OCI-M2 (cell line): ENCODE measurements at regions not wholly inside any gene's neighbourhood (a gene's known extent, or its start where the extent isn't known, plus 50 kb on each side); places are given as distances from the start of the nearest gene placed in this dataset.

Experiments
- DNase-seq: peaks from one replicate; lab custom pipeline; 2025; ENCODE audit not compliant: unreplicated experiment; lab: John Stamatoyannopoulos, UW

DNA sequence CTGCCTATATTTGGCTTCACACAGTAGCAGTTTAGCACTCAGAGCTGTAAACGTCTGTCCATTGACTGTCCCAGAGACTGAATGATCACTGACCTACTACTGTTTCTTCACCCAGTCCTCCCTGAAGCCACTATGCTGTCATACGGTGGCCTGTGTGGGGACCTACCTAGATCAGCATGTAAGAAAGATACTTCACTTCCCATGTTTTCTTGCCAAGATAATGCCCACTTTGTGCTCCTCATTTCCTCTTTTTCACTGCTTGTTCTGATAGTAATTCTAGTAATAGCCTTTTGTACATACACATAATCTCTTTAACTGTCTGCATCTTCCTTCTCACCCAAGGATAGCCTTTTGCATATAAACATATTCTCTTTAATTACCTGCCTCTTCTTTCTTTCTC is 109.9 kb upstream of the TIAM2 start:
- no peak for DNase-seq

DNA sequence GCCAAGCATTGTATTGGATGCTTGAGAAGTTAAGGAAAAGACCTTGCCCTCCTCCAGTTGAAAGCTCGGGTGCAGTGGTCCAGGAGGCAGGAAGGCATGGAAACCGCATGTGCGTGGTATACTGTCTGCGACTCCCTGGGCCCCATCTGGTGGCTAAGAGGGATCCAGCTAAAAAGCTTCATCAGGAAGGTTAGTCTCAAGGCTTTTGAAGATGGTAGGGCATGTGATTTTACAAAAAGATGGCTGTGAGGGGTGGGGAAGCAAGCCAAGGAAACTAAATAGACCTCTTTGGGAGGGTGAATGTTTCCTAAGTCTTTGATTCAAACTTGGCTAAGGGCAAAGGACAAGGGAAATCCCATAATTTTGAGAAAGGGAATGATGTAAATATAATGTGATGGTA is 109.1 kb upstream of the TIAM2 start:
- DNase-seq, result no peak

DNA sequence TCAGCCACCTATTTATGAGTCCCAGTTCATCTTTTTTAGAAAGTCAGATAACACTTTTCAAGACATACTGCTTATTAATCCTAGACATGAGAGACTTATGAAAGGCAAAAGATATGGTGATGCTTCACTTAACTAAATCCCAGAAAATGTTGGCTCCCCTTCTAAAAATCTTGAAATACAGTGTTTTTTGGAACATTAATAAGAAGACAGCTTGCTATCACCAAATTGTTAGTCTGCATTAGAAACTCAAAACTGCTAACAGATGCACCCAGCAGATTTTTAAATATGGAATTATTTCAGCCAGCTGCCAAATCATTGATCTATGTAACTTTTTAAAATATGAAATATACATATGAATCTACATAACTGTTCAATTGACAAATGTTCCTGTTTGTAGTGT is 108.6 kb upstream of the TIAM2 start:
- DNase-seq, result no peak

DNA sequence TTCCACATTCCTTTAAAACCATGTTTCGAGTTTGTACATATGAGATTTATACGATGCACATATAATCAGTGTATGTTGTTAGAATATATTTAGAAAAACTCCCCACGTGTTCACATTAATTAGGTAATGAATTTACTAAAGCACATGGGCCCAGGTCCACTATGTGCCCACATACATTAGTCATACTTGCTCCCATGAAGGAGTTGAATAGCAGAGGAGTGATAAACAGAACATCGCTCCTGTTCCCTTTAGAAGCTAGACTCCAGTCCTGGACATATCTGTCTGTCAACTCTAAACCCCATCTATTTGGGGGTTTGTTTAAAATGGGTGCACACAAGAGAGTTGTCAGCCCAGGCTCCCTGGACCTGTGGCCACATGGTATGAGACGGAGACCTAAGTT is 108.1 kb upstream of the TIAM2 start:
- DNase-seq, result no peak

DNA sequence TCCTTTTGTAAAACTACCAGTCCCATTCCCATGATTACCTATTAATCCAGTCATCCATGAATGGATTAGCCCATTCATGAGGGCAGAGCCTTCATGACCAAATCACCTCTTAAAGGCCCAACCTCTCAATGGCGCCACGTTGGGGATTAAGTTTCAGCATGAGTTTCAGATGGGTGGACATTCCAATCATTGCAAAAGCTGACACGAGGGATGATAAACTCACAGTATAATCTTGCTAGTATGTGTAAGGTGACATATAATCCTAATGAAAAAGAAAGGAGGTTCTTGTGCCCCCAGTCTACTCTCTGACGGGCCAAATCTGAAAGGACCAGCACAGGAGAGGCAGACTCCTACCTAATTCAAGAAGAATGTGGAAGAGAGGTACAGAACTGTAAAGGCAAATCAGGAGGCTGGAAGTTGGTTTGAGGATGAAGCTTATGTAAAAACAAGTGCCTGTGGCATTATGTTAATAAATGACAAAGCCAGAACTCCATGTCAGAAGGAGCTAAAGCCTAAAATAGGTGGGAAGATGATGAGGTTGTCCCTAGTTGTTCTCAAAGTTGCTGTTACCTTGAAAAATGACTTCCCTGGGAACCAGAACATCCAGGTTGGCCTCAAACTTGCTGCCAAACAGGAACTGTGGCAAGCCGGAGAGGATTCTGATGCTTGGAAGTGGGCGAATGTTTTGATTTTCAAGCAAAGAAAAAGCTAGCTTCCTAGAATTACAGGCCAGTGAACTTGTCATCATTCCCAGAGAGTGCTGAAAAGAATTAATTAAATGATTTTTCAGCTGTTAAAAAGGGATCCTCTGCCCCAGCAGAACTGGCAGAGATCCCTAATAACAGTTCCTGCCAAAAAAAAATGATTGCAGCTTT is 106.5 kb upstream of the TIAM2 start:
- DNase-seq, result no peak

DNA sequence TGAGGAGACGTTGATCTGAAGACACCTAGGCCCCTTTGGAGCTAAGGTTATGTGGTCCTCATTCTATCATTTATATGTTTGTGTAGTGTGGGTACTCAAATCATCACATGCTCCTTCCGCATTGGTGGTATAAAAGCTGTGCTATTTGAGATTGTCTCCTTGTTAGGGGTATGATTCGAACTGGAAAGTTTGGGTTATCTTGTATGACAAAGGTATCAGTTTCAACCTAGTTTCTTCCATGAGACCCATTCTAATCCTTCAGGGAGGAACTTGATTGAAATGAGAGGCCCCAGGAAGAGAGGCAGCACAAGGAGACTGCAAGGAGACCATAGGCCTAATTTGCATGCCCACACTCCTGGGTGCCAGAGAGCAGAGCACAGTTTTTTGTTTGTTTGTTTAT is 104.2 kb upstream of the TIAM2 start:
- DNase-seq, result no peak

DNA sequence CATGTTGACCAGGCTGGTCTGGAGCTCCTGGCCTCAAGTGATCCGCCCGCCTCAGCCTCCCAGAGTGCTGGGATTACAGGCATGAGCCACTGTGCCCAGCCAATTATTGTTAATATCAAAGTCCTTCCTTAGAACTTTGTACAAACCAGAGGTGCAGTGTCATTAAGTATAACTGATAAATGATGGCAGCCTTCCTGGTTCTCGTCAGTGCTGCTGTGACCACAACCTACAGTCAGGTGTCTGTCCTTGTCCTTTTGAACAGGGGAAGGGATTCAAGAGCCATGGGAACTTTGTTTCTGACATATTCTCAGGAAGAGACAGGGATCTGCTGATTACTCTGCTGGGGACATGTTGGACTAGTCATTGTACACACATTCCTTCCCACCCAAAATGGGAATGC is 103.2 kb upstream of the TIAM2 start:
- no peak for DNase-seq

DNA sequence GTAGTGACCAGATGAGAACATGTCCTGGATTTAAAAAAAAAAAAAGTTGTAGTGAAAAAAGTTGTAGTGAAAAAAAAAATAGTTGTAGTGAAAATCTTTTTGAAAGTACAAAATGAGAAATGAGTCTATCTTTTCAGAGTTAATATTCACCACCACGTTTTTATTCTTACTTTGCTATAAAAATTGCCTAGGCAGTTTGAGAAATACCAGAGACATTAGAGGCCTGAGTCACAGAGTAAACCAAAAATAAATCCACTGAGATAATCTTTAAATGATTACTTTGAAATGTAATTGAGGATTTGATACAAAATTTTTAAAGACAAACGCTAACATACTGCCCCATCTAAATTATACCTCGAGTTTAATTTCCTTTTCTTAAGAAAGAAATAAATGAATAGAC is 101.2 kb upstream of the TIAM2 start:
- no peak for DNase-seq

DNA sequence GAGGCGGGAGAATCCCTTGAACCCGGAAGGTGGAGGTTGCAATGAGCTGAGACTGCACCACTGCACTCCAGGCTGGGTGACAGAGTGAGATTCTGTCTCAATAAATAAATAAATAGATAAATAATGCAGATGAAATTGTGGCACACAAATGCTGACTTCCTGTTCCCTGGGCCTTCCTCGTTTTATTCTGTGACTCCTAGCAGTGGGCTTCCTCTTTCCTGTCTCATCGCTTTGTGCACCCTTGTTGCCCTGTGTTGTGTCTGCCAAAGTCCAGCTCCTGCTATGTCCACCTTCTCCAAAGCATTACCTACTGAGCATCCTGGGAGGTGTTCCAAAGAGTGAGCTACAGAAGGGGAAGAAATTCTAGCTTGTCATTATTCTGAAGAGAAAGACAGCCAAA is 100.2 kb upstream of the TIAM2 start:
- no peak for DNase-seq

DNA sequence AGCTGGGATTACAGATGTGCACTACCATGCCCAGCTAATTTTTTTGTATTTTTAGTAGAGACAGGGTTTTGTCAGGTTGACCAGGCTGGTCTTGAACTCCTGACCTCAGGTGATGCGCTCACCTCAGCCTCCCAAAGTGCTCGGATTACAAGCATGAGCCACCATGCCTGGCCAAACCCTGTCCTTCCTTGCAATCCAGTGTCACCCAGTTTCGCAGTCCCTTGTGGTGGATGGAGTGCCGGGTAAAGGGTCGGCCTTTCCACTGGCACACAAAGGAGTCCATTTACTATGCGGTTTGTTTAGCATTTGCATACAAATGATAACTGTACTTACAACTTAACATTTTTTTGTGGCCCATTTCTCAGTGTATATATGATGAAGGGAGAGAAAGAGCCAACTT is 99.3 kb upstream of the TIAM2 start:
- DNase-seq, result no peak

DNA sequence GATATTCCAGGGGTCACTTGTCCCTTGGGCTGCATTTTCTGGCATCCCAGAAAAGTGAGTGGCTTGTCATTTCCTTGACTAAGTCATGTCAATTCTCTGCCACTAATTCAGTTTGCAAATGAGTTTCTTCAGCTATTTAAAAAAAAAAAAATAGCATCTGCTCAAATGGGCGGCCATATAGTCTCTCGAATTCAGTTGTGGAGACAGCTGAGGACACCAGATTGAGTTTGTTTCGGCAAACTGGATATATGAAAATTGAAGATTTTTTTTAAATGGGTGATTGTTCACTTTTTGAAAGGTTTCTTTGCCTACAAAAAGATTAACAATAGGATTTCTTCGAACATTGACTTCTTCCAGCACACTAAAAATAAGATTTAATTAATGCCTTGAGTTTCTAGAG is 96.3 kb upstream of the TIAM2 start:
- DNase-seq, result no peak

DNA sequence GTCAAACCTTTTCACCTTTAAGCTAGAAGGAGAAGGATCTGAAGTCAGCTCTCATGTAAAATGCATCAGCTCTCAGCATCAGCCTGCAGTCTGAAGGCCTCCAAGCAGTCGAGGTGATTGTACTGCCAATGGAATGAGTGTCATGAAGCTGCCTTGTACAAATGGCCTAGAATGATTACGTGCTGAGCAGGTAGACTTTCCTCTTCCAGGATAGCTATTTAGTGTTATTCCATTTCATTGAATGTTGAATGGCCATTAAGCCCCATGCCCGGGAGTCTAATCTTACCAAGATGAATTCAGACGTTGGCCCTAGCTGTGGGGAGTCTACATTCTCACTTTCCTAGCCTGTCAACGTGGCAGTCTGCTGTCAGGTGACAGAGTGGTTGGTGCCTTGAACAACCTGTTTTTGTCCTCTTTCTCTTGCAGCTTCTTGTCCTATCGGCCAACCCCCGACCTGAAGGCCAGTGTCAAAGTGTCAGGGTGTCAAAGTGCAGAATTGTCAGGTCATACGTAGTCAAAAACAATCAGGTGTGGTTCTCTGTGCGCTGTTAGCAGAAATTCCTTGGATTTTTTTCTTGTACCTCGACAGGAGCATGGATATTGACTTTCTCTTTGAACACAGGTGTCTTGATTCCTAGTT is 95.2 kb upstream of the TIAM2 start:
- DNase-seq, result no peak

DNA sequence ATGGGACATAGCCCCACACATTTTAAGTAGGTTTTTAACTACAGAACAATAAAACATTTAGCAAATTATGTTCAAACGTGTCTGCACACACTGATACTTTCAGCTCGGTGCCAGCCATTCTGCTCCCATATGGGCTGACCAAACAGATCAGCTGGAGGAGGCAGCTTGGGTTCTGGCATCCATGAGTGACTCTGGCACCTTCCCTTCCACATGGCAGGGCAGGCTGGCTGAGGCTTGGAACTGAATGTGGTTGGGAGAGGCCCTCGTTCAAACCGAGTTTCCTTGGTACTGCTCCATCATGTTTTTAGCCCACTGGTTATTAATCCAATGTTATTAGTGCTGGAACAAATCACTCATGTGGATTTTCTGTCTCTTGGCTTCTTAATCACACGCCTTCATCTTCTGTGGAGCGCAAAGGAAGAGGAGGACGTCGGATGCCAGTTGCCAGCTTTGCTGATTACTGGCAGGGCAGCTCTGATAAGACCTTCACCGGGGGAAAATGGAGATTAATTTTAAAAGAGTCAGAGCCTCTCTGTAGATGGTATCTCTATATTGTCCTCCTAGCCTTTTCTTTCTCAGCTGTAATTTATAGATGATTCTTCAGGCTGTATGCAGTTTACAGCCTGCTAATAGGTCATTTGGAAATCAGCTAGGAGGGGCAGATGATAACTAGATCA is 93.1 kb upstream of the TIAM2 start:
- DNase-seq, result no peak

DNA sequence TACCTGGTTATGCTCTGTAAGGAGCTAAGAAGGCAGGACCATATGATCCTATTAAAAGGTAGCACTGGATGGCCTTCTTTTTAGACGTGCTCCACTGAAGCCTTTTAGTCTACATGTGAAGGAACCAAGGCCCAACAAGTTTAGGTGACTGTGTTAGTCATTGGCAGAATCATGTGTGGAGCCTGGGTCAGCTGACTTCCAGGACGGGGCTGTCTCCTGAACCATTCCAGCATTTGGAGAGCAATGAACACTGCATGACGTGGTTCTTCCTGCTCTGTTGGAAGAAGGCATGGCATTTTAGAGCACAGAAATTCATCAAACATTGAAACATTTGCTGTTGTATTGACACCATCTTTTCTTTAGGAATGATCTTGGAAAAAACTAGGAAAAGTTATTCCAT is 87.8 kb upstream of the TIAM2 start:
- DNase-seq, result no peak

DNA sequence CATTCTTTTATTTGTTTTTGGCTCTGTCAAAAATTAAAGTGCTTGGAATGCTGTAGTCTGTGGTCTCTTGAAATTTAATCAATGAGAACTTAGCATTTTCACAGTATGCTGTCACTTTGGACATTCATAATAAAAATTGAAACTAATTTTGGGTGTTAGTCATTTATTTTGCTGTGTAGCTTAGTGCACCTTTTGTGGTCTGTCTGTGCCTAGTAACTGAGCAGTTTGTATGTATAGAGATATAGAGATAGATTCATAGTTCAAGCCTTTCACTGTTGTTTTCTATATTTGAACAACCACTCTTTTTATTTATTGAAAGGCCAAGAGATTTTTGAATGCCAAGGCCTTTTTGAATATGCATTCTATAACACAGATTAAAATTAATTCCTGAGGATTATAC is 86.4 kb upstream of the TIAM2 start:
- DNase-seq, result no peak

DNA sequence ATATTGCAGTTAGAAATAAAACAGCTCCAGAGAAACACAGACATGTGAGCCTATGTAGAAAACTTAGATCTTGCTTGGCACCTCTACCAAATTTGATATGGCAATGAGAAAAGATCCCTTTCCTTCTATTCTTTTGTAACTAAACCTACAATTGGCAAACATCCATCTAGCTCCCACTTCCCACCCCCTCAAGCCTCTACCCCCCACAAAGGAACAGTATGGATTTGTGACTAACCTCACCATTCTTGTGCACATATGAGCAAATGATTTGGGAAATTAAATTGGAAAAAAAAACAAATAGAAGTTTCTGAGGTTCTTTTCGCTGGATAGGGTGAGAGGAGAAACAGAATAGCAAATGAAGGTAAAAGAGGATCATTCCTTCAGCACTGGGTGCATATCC is 85.8 kb upstream of the TIAM2 start:
- no peak for DNase-seq

DNA sequence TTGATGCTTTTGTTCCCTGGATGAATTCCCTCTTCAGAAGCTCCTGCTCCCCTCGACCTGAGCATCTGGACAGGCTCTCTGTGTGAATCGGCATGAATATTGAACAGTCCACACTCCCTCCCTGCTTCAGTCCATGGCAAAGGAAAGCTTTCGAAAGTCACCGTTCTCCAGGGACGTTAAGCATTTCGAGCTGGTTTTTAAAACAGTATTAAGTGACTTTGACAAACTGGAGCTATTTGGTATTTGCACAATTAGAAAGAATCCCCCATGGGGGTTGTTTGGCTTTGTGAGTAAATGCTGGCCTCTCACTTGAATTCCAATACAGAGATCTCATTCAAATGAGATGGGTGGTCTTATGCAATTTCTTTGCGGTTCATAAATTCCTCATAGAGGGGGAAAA is 85.3 kb upstream of the TIAM2 start:
- DNase-seq, result no peak

DNA sequence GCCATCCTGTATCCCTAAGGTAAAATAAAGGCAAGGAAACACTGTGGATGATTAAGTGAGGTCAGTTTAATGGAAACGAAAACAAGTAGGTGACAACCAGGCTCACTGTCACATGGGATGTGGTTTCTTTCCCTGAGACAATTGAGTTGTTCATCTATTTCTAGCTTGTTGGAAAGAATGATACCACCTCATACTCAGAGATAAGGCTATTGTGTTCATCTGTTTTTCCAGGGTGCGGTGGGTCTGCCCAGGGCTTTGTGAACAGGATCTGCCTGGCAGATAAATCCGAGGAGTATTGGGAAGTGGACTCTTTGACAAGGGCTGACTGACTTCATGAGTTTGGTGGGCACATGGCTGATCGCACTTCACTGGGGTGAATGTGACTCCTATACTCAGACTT is 80.8 kb upstream of the TIAM2 start:
- DNase-seq, result peak; percentile 31

DNA sequence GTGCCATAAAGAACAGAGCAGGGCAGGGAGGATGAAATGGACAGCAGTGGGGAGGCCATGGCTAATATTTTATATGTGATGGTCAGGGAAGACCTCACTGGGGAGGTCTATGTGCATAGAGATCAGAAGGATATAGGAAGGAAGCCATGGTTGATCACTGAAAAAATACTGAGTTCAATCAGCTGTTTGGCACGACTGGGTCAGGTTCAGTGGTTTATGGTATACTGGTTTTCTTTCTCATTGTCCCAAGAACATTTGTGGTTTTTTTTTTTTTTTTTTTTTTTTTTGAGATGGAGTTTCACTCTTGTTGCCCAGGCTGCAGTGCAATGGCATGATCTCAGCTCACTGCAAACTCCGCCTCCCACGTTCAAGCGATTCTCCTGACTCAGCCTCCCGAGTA is 78.3 kb upstream of the TIAM2 start:
- no peak for DNase-seq

DNA sequence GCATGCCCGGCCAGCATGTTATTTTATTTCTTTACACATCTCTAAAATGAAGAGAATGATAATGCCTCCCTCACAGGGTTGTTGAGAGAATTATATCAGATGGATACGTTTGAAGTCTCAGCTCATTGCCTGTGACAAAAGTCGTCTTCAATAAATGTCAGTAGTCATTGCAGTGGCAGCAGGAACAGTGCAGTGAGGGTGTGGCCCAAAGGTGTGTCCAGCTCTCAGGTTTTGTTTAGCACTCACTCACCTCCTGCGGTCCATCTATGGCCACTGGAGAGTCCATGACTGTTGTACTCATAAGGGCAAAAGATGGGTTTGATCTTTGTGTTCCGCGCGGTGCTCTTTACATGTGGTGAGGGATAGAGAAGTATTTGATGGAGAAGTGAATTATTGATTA is 77.2 kb upstream of the TIAM2 start:
- no peak for DNase-seq

DNA sequence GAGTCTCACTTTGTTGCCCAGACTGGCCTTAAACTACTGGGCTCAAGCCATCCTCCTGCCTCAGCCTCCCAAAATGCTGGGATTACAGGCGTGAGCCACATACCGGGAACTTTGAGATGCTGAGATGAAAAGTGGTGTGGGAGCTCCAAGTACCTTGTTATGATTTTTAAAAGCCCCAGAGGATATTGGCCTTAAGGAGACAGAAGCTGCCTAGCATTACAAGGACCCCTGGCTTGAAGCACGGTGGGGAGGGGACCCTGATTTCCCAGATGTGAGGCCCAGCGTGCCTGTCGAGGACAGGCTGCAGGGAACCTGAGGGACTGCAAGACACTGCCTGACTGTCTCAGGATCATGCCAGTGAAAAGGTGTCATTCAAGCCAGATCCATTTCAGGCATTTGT is 75.3 kb upstream of the TIAM2 start:
- DNase-seq, result no peak

DNA sequence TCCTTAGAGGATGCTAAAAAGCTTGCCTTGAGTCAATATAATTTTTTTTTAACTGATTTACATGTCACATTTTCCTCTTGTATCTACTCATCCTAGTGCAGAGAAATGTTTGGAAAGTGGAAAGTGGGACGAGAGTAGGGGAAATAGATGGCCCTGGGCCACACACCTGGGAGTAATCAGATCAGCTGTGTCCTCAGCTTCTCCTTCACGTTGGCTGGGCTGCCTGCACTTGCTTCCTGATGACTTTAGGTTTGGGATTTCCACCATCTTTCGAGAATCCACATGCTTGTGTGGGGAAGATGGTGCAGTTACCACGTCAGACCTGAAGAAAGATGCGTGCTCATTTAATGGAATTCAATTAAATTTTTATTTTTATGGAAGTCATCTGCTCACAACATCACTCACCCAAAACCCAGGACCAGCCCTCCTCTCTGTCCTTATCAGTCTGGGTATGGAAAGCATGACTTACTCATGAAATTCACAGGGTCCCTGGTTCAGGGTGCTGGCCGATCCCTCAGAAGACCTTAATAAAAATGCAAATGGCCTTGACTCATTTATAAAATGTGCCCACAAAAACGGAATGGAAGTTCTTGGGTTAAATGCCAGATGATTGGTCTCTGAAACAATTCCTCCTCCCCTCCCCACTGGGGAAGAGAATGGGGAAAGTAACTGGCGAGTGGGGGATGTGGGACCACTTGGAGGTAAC is 74.5 kb upstream of the TIAM2 start:
- DNase-seq, result no peak
